ENCODE measurements at regions not wholly inside any gene's neighbourhood (a gene's known extent, or its start where the extent isn't known, plus 50 kb on each side); places are given as distances from the start of the nearest gene placed in this dataset.

GRCh38 chr1:98315309-98315708 is 346.2 kb upstream of the SNX7 start:
- in situ Hi-C loops (cut with MboI; ENCODE audit: low pct_unique_long_range_greater_than_20kb, low sequenced_read_pairs, unreplicated experiment): no loop called here
- no peak for TF ChIP-seq CTCF (IDR thresholded peaks at IDR 0.05; ENCODE audit: extremely low read depth, insufficient read depth, missing control alignments)
- DNase-seq (ENCODE audit: low spot score): no peak

- TF ChIP-seq CTCF (IDR thresholded peaks at IDR 0.05; ENCODE audit: extremely low read depth, insufficient read depth, missing control alignments): no peak
- in situ Hi-C loops (cut with MboI; ENCODE audit: low pct_unique_long_range_greater_than_20kb, low sequenced_read_pairs, unreplicated experiment): no loop called here
- DNase-seq (ENCODE audit: low spot score): no peak
Observed at GRCh38 chr1:98314601-98315000, 346.9 kb upstream of the SNX7 start.

- TF ChIP-seq CTCF (IDR thresholded peaks at IDR 0.05; ENCODE audit: extremely low read depth, insufficient read depth, missing control alignments): no peak
- in situ Hi-C loops (cut with MboI; ENCODE audit: low pct_unique_long_range_greater_than_20kb, low sequenced_read_pairs, unreplicated experiment): no loop called here
- no peak for DNase-seq (ENCODE audit: low spot score)
Observed at GRCh38 chr1:98306517-98307089, 354.9 kb upstream of the SNX7 start.

- in situ Hi-C loops (cut with MboI; ENCODE audit: low pct_unique_long_range_greater_than_20kb, low sequenced_read_pairs, unreplicated experiment): no loop called here
- no peak for DNase-seq (ENCODE audit: low spot score)
- TF ChIP-seq CTCF (IDR thresholded peaks at IDR 0.05; ENCODE audit: extremely low read depth, insufficient read depth, missing control alignments): no peak
Observed at GRCh38 chr1:98305362-98305761, 356.2 kb upstream of the SNX7 start.

GRCh38 chr1:98304888-98305287 is 356.6 kb upstream of the SNX7 start:
- no peak for TF ChIP-seq CTCF (IDR thresholded peaks at IDR 0.05; ENCODE audit: extremely low read depth, insufficient read depth, missing control alignments)
- DNase-seq (ENCODE audit: low spot score): no peak
- in situ Hi-C loops (cut with MboI; ENCODE audit: low pct_unique_long_range_greater_than_20kb, low sequenced_read_pairs, unreplicated experiment): no loop called here

GRCh38 chr1:98299861-98300260 is 361.7 kb upstream of the SNX7 start:
- DNase-seq (ENCODE audit: low spot score): no peak
- TF ChIP-seq CTCF (IDR thresholded peaks at IDR 0.05; ENCODE audit: extremely low read depth, insufficient read depth, missing control alignments): no peak
- in situ Hi-C loops (cut with MboI; ENCODE audit: low pct_unique_long_range_greater_than_20kb, low sequenced_read_pairs, unreplicated experiment): no loop called here

- no peak for DNase-seq (ENCODE audit: low spot score)
- in situ Hi-C loops (cut with MboI; ENCODE audit: low pct_unique_long_range_greater_than_20kb, low sequenced_read_pairs, unreplicated experiment): no loop called here
- no peak for TF ChIP-seq CTCF (IDR thresholded peaks at IDR 0.05; ENCODE audit: extremely low read depth, insufficient read depth, missing control alignments)
Observed at GRCh38 chr1:98299313-98299712, 362.2 kb upstream of the SNX7 start.
